Thyroid gland (tissue), 4 donors: ENCODE measurements at regions not wholly inside any gene's neighbourhood (a gene's known extent, or its start where the extent isn't known, plus 50 kb on each side); places are given as distances from the start of the nearest gene placed in this dataset.
A peak's percentile ranks its signal among the peaks of the same experiment; 100 is the strongest.

Source experiments
- DNase-seq, 2 donors: peaks; one replicate each; pipeline ENCODE4 v3.0.0-alpha.2; 2019
- H3K27ac ChIP-seq, 3 donors: fragments of 200-600 bp; sonication (generic); 1 replicate in 2 of 3; 2 replicates in 1 of 3; pipeline ENCODE4 v1.5.1; 2016 to 2019; ENCODE audit warnings: mild to moderate bottlenecking in 1 of 3, moderate library complexity in 1 of 3
- H3K27me3 ChIP-seq: fragments of 200-600 bp; sonication (generic); one replicate; pipeline ENCODE4 v1.5.1; 2019
- H3K36me3 ChIP-seq, 2 donors: fragments of 200-600 bp; sonication (generic); one replicate each; pipeline ENCODE4 v1.5.1; 2016 to 2019
- H3K4me1 ChIP-seq, 2 donors: fragments of 200-600 bp; sonication (generic); one replicate each; pipeline ENCODE4 v1.5.1; 2017 to 2019
- H3K4me3 ChIP-seq, 3 donors: fragments of 200-600 bp; sonication (generic); replicated peaks in 1 of 3; 1 replicate in 2 of 3; 2 replicates in 1 of 3; pipeline ENCODE4 v1.5.1; 2016; ENCODE audit warnings: mild to moderate bottlenecking in 1 of 3
- H3K9me3 ChIP-seq: fragments of 200-600 bp; sonication (generic); one replicate; pipeline ENCODE4 v1.5.1; 2017
- CTCF ChIP-seq, 6 experiments: fragments of 200-600 bp in 3 of 6; fragments of 450-650 bp in 3 of 6; sonication (generic) in 3 of 6; IDR thresholded peaks; one replicate each; pipeline ENCODE4 v1.5.1; 2016 to 2019; ENCODE audit warnings: antibody characterized with exemption in 6 of 6, mild to moderate bottlenecking in 2 of 6, inconsistent platforms in 1 of 6, moderate library complexity in 1 of 6
- POLR2A ChIP-seq, 2 donors: fragments of 450-650 bp; IDR thresholded peaks; one replicate each; pipeline ENCODE4 v1.6.1; 2017; ENCODE audit warnings: antibody characterized with exemption in 2 of 2, mild to moderate bottlenecking in 2 of 2, moderate library complexity in 1 of 2
- WGBS, 2 donors: methylation state at CpG; one replicate each; pipeline ENCODE4 v1.1.5; 2017; 5-methylcytosine and 5-hydroxymethylcytosine counted together
- intact Hi-C: fragments of 100-400 bp; cut with DNase I; formaldehyde crosslinking; loops from one replicate; pipeline ENCODE4 v1.15.1; 2023

GRCh38 chr3:25277503-25277902 lies 150.6 kb upstream of the RARB start:
- intact Hi-C loops: no loop called here
- H3K27ac ChIP-seq: no peak overlapping the region
- no peak for DNase-seq
- no peaks in the 10 kb centered on the region for H3K36me3 ChIP-seq
- no peak for TF ChIP-seq POLR2A (IDR thresholded peaks at IDR 0.05)
- TF ChIP-seq CTCF (IDR thresholded peaks at IDR 0.05): no peak
- peaks cover 4 to 11% of the 10 kb centered on the region in 2 donors for H3K4me1 ChIP-seq
- no peak overlapping the region for H3K4me3 ChIP-seq
- no peaks in the 10 kb centered on the region for H3K27me3 ChIP-seq
- H3K9me3 ChIP-seq: no peaks in the 10 kb centered on the region

DNA sequence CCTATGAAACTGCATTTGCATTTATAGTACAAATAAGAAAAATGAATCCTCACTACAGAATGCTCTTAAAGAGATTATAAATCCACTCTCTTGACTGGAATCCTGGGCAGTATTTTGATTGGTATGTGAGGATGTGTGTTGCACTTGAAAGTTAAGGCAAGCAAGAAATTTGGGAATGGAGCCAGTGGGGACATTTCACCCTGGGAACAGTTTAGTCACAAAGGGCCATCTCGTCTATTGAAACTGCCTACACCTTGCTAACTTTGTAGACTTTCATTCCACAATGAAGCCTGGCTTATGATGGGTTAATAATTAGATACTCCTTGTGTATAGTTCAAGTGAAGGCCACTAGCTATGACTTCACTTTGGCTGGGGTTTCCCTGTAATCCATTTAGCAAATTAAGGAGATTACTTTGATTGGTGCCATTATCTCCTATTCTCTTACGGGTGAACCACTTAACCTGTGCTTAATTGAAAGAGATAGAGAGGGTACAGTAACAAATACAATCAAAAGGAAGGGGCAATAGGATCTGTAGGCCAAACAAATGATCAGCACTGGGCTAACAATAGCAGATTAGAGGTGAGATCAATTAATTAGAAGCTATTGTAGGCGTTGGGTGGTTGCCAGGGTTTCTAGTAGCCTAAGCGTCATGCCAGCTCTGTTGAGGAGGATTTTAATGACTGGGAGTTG lies 146.9 kb upstream of the RARB start:
- Histone ChIP-seq H3K27me3 (no peaks in the 10 kb centered on the region), H3K27ac (peak overlapping the region in 2 of 3 donors; percentile 17 to 21), H3K9me3 (no peaks in the 10 kb centered on the region), H3K4me3 (no peak overlapping the region), H3K4me1 (peaks cover 4 to 11% of the 10 kb centered on the region in 2 donors), H3K36me3 (no peaks in the 10 kb centered on the region)
- WGBS, 2 donors: 70 to 73% methylated on average over 4 of the region's 4 CpGs
- DNase-seq: peak; percentile 76 to 78
- TF ChIP-seq POLR2A (IDR thresholded peaks at IDR 0.05): no peak
- intact Hi-C loops: loop anchor here (10.0 kb wide), 1 partner anchor 314 kb away; no protein-coding TSS in a partner anchor

GRCh38 chr3:25281732-25282126 lies 146.3 kb upstream of the RARB start:
- DNase-seq: no peak
- Histone ChIP-seq H3K4me1 (peaks cover 4 to 11% of the 10 kb centered on the region in 2 donors), H3K9me3 (no peaks in the 10 kb centered on the region), H3K36me3 (no peaks in the 10 kb centered on the region), H3K27me3 (no peaks in the 10 kb centered on the region), H3K27ac (no peak overlapping the region), H3K4me3 (no peak overlapping the region)
- WGBS, 2 donors: 93 to 97% methylated on average over 2 of the region's 2 CpGs
- intact Hi-C loops: loop anchor here (10.0 kb wide), 1 partner anchor 313 kb away; no protein-coding TSS in a partner anchor
- TF ChIP-seq CTCF (IDR thresholded peaks at IDR 0.05) (no peak), POLR2A (IDR thresholded peaks at IDR 0.05) (no peak)

GRCh38 chr3:25283613-25284012 lies 144.4 kb upstream of the RARB start:
- H3K9me3 ChIP-seq: no peaks in the 10 kb centered on the region
- TF ChIP-seq CTCF (IDR thresholded peaks at IDR 0.05) (no peak), POLR2A (IDR thresholded peaks at IDR 0.05) (no peak)
- WGBS, 2 donors: 97% methylated on average over 3 of the region's 3 CpGs
- peaks cover 4 to 11% of the 10 kb centered on the region in 2 donors for H3K4me1 ChIP-seq
- intact Hi-C loops: loop anchor here (10.0 kb wide), 1 partner anchor 311 kb away; no protein-coding TSS in a partner anchor
- no peaks in the 10 kb centered on the region for H3K36me3 ChIP-seq
- H3K4me3 ChIP-seq: no peak overlapping the region
- no peak for DNase-seq
- no peak overlapping the region for H3K27ac ChIP-seq
- H3K27me3 ChIP-seq: no peaks in the 10 kb centered on the region

DNA sequence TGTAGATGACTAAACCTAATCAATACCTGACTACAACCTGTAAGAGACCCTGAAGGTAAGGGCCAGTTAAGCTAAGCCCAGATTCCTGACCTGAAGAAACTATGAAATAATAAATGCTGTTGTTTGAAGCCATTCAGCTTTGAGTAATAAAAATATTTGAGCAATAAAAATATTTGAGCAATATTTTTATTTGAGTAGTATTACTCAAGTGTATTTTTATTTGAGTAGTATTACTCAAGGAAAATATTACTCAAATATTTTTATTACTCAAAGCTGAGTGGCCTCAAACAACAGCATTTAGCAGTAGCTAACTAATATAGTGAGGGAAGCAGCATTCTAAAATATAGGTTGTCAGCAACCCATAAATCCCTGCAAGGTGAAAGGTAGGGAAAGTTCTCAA lies 143.8 kb upstream of the RARB start:
- TF ChIP-seq CTCF (IDR thresholded peaks at IDR 0.05) (no peak), POLR2A (IDR thresholded peaks at IDR 0.05) (no peak)
- Histone ChIP-seq H3K27ac (no peak overlapping the region), H3K27me3 (no peaks in the 10 kb centered on the region), H3K4me3 (no peak overlapping the region), H3K9me3 (no peaks in the 10 kb centered on the region), H3K36me3 (no peaks in the 10 kb centered on the region), H3K4me1 (peaks cover 4 to 11% of the 10 kb centered on the region in 2 donors)
- no peak for DNase-seq
- intact Hi-C loops: loop anchor here (10.0 kb wide), 1 partner anchor 311 kb away; no protein-coding TSS in a partner anchor
